ENCODE measurements at regions not wholly inside any gene's neighbourhood (a gene's known extent, or its start where the extent isn't known, plus 50 kb on each side); places are given as distances from the start of the nearest gene placed in this dataset.

GRCh38 chr10:84988011-84988410 lies 659.6 kb downstream of the CCSER2 start:
- TF ChIP-seq GATA2 (IDR thresholded peaks at IDR 0.05; ENCODE audit: low read depth, low read length), result no peak
- no peak for TF ChIP-seq GATA3 (IDR thresholded peaks at IDR 0.05; ENCODE audit: low read depth, low read length)

GRCh38 chr10:84990713-84991112 lies 662.3 kb downstream of the CCSER2 start:
- TF ChIP-seq GATA3 (IDR thresholded peaks at IDR 0.05; ENCODE audit: low read depth, low read length) (no peak), GATA2 (IDR thresholded peaks at IDR 0.05; ENCODE audit: low read depth, low read length) (no peak)

- TF ChIP-seq GATA2 (IDR thresholded peaks at IDR 0.05; ENCODE audit: low read depth, low read length) (no peak), GATA3 (IDR thresholded peaks at IDR 0.05; ENCODE audit: low read depth, low read length) (no peak)
Measured at GRCh38 chr10:84991301-84991700, 662.9 kb downstream of the CCSER2 start.

GRCh38 chr10:84993251-84994035 lies 665.1 kb downstream of the CCSER2 start:
- TF ChIP-seq GATA2 (IDR thresholded peaks at IDR 0.05; ENCODE audit: low read depth, low read length) (no peak), GATA3 (IDR thresholded peaks at IDR 0.05; ENCODE audit: low read depth, low read length) (no peak)

GRCh38 chr10:84994722-84995121 lies 666.3 kb downstream of the CCSER2 start:
- TF ChIP-seq GATA3 (IDR thresholded peaks at IDR 0.05; ENCODE audit: low read depth, low read length) (no peak), GATA2 (IDR thresholded peaks at IDR 0.05; ENCODE audit: low read depth, low read length) (no peak)

GRCh38 chr10:84996580-84996979 lies 668.2 kb downstream of the CCSER2 start:
- TF ChIP-seq GATA3 (IDR thresholded peaks at IDR 0.05; ENCODE audit: low read depth, low read length) (no peak), GATA2 (IDR thresholded peaks at IDR 0.05; ENCODE audit: low read depth, low read length) (no peak)

- TF ChIP-seq GATA3 (IDR thresholded peaks at IDR 0.05; ENCODE audit: low read depth, low read length), result no peak
- TF ChIP-seq GATA2 (IDR thresholded peaks at IDR 0.05; ENCODE audit: low read depth, low read length), result no peak
Measured at GRCh38 chr10:84997870-84998269, 669.5 kb downstream of the CCSER2 start.

GRCh38 chr10:84999929-85000328 lies 671.5 kb downstream of the CCSER2 start:
- TF ChIP-seq GATA2 (IDR thresholded peaks at IDR 0.05; ENCODE audit: low read depth, low read length), result no peak
- no peak for TF ChIP-seq GATA3 (IDR thresholded peaks at IDR 0.05; ENCODE audit: low read depth, low read length)

- TF ChIP-seq GATA2 (IDR thresholded peaks at IDR 0.05; ENCODE audit: low read depth, low read length) (no peak), GATA3 (IDR thresholded peaks at IDR 0.05; ENCODE audit: low read depth, low read length) (no peak)
Measured at GRCh38 chr10:85003083-85003482, 674.7 kb downstream of the CCSER2 start.

GRCh38 chr10:85008488-85009184 lies 680.2 kb downstream of the CCSER2 start:
- no peak for TF ChIP-seq GATA2 (IDR thresholded peaks at IDR 0.05; ENCODE audit: low read depth, low read length)
- no peak for TF ChIP-seq GATA3 (IDR thresholded peaks at IDR 0.05; ENCODE audit: low read depth, low read length)

GRCh38 chr10:85012305-85012704 lies 683.9 kb downstream of the CCSER2 start:
- no peak for TF ChIP-seq GATA2 (IDR thresholded peaks at IDR 0.05; ENCODE audit: low read depth, low read length)

- TF ChIP-seq GATA3 (IDR thresholded peaks at IDR 0.05; ENCODE audit: low read depth, low read length) (no peak), GATA2 (IDR thresholded peaks at IDR 0.05; ENCODE audit: low read depth, low read length) (no peak)
Measured at GRCh38 chr10:85026878-85027467, 698.6 kb downstream of the CCSER2 start.

GRCh38 chr10:85032981-85033380 lies 704.6 kb downstream of the CCSER2 start:
- no peak for TF ChIP-seq GATA3 (IDR thresholded peaks at IDR 0.05; ENCODE audit: low read depth, low read length)
- TF ChIP-seq GATA2 (IDR thresholded peaks at IDR 0.05; ENCODE audit: low read depth, low read length), result no peak

- no peak for TF ChIP-seq GATA2 (IDR thresholded peaks at IDR 0.05; ENCODE audit: low read depth, low read length)
- no peak for TF ChIP-seq GATA3 (IDR thresholded peaks at IDR 0.05; ENCODE audit: low read depth, low read length)
Measured at GRCh38 chr10:85036661-85037060, 708.3 kb downstream of the CCSER2 start.

- no peak for TF ChIP-seq GATA3 (IDR thresholded peaks at IDR 0.05; ENCODE audit: low read depth, low read length)
- no peak for TF ChIP-seq GATA2 (IDR thresholded peaks at IDR 0.05; ENCODE audit: low read depth, low read length)
Measured at GRCh38 chr10:85039311-85039710, 710.9 kb downstream of the CCSER2 start.
